Gastrocnemius medialis (tissue), 4 donors: ENCODE measurements at regions not wholly inside any gene's neighbourhood (a gene's known extent, or its start where the extent isn't known, plus 50 kb on each side); places are given as distances from the start of the nearest gene placed in this dataset.
A peak's percentile ranks its signal among the peaks of the same experiment; 100 is the strongest.

Experiments used
- ATAC-seq, 2 donors: fragments of 150-250 bp; one replicate each; pipeline ENCODE4 v1.9.1; 2016
- DNase-seq, 2 donors: peaks; one replicate each; pipeline ENCODE4 v3.0.0-alpha.2; 2019
- H3K27ac ChIP-seq, 4 donors: fragments of 200-600 bp; sonication (generic); 1 replicate in 1 of 4; 2 replicates in 3 of 4; pipeline ENCODE4 v1.5.1; 2016 to 2018; ENCODE audit warnings: mild to moderate bottlenecking in 2 of 4, moderate library complexity in 1 of 4
- H3K27me3 ChIP-seq, 3 donors: fragments of 200-600 bp; sonication (generic) in 2 of 3; 1 replicate in 1 of 3; 2 replicates in 2 of 3; pipeline versions ENCODE4 v1.5.1 to v1.6.0; 2016 to 2019; ENCODE audit warnings: mild to moderate bottlenecking in 1 of 3, moderate library complexity in 1 of 3
- H3K36me3 ChIP-seq, 2 donors: fragments of 200-600 bp; sonication (generic) in 1 of 2; one replicate each; pipeline ENCODE4 v1.5.1; 2017 to 2018
- H3K4me1 ChIP-seq, 2 donors: fragments of 200-600 bp; sonication (generic) in 1 of 2; one replicate each; pipeline ENCODE4 v1.5.1; 2016 to 2017; ENCODE audit warnings: mild to moderate bottlenecking in 2 of 2
- H3K4me3 ChIP-seq, 4 donors: fragments of 200-600 bp; sonication (generic) in 3 of 4; 1 replicate in 1 of 4; 2 replicates in 3 of 4; pipeline ENCODE4 v1.5.1; 2016 to 2019; ENCODE audit warnings: mild to moderate bottlenecking in 2 of 4
- H3K9me3 ChIP-seq, 3 donors: fragments of 200-600 bp; sonication (generic) in 2 of 3; 1 replicate in 1 of 3; 2 replicates in 2 of 3; pipeline ENCODE4 v1.5.1; 2016 to 2019
- CTCF ChIP-seq, 5 experiments: fragments of 450-650 bp in 3 of 5; fragments of 200-600 bp in 2 of 5; sonication (generic) in 2 of 5; IDR thresholded peaks in 4 of 5; conservative IDR thresholded peaks in 1 of 5; 1 replicate in 4 of 5; 2 replicates in 1 of 5; pipeline ENCODE4 v1.5.1; 2016 to 2019; ENCODE audit warnings: antibody characterized with exemption in 5 of 5, mild to moderate bottlenecking in 3 of 5, moderate library complexity in 3 of 5
- POLR2A ChIP-seq, 2 donors: fragments of 450-650 bp; IDR thresholded peaks; one replicate each; pipeline ENCODE4 v1.6.1; 2017; ENCODE audit warnings: antibody characterized with exemption in 2 of 2, mild to moderate bottlenecking in 2 of 2, moderate library complexity in 2 of 2
- in situ Hi-C, 4 donors: fragments of 200-750 bp; cut with MboI; loops; one replicate each; pipeline versions ENCODE4 v1.15.0 to v1.8.0; 2017; ENCODE audit warnings: low sequenced_read_pairs in 4 of 4
- intact Hi-C: fragments of 100-400 bp; cut with DNase I; formaldehyde crosslinking; loops from one replicate; pipeline ENCODE4 v1.15.1; 2023; ENCODE audit warnings: low total_unique reads

- peak overlapping the region in 1 of 4 donors; percentile 36 for H3K4me3 ChIP-seq
- peaks cover 45 to 47% of the 10 kb centered on the region in 2 donors for H3K4me1 ChIP-seq
- no peaks in the 10 kb centered on the region for H3K36me3 ChIP-seq
- in situ Hi-C loops (loop anchor here in 1 of 4 donors (25.0 kb wide), 1 partner anchor 88 kb away; no protein-coding TSS in a partner anchor), intact Hi-C loops (no loop called here)
- ATAC-seq (peak in 1 of 2 donors; percentile 2), DNase-seq (peak in 1 of 2 donors; percentile 23)
- no peaks in the 10 kb centered on the region for H3K27me3 ChIP-seq
- TF ChIP-seq CTCF (IDR thresholded peaks at IDR 0.05 in 4 of 5, conservative IDR thresholded peaks at IDR 0.05 in 1 of 5), result no peak
- no peak for TF ChIP-seq POLR2A (IDR thresholded peaks at IDR 0.05)
- peak overlapping the region; percentile 72 to 89 (median 82) for H3K27ac ChIP-seq
- no peaks in the 10 kb centered on the region for H3K9me3 ChIP-seq
These were observed 394.3 kb downstream of the GADD45G start for GRCh38 chr9:89999176-89999533.

- TF ChIP-seq POLR2A (IDR thresholded peaks at IDR 0.05) (no peak), CTCF (IDR thresholded peaks at IDR 0.05 in 4 of 5, conservative IDR thresholded peaks at IDR 0.05 in 1 of 5) (peak in 1 of 5 experiments; percentile 7)
- ATAC-seq (peak; percentile 94 to 96), DNase-seq (peak; percentile 82 to 89)
- H3K27ac ChIP-seq, result peak overlapping the region; percentile 72 to 89 (median 82)
- no peaks in the 10 kb centered on the region for H3K9me3 ChIP-seq
- H3K4me3 ChIP-seq, result peak overlapping the region in 3 of 4 donors; percentile 36 to 42 (median 41)
- in situ Hi-C loops (loop anchor here in 1 of 4 donors (25.0 kb wide), 1 partner anchor 88 kb away; no protein-coding TSS in a partner anchor), intact Hi-C loops (loop anchor here (2.0 to 10.0 kb wide), 4 partner anchors 57 to 397 kb away; no protein-coding TSS in a partner anchor)
- H3K36me3 ChIP-seq, result no peaks in the 10 kb centered on the region
- H3K27me3 ChIP-seq, result no peaks in the 10 kb centered on the region
- peaks cover 45 to 46% of the 10 kb centered on the region in 2 donors for H3K4me1 ChIP-seq
These were observed 394.9 kb downstream of the GADD45G start for GRCh38 chr9:89999534-90000370.

GRCh38 chr9:90000925-90001324, 396.1 kb downstream of the GADD45G start:
- in situ Hi-C loops, result no loop called here
- Histone ChIP-seq H3K27ac (peak overlapping the region; percentile 72 to 89 (median 82)), H3K4me3 (no peak overlapping the region), H3K9me3 (no peaks in the 10 kb centered on the region), H3K36me3 (no peaks in the 10 kb centered on the region), H3K27me3 (no peaks in the 10 kb centered on the region), H3K4me1 (peaks cover 45 to 46% of the 10 kb centered on the region in 2 donors)
- intact Hi-C loops, result loop anchor here (2.0 to 10.0 kb wide), 4 partner anchors 59 to 398 kb away; no protein-coding TSS in a partner anchor
- ATAC-seq, result no peak
- TF ChIP-seq CTCF (IDR thresholded peaks at IDR 0.05 in 4 of 5, conservative IDR thresholded peaks at IDR 0.05 in 1 of 5) (no peak), POLR2A (IDR thresholded peaks at IDR 0.05) (no peak)
- no peak for DNase-seq

- Histone ChIP-seq H3K4me1 (peaks cover 45 to 46% of the 10 kb centered on the region in 2 donors), H3K27me3 (no peaks in the 10 kb centered on the region), H3K36me3 (no peaks in the 10 kb centered on the region), H3K9me3 (no peaks in the 10 kb centered on the region), H3K4me3 (no peak overlapping the region), H3K27ac (peak overlapping the region; percentile 30 to 72 (median 68))
- ATAC-seq, result no peak
- intact Hi-C loops, result loop anchor here (2.0 to 10.0 kb wide), 4 partner anchors 59 to 399 kb away; no protein-coding TSS in a partner anchor
- in situ Hi-C loops, result no loop called here
- TF ChIP-seq POLR2A (IDR thresholded peaks at IDR 0.05) (no peak), CTCF (IDR thresholded peaks at IDR 0.05 in 4 of 5, conservative IDR thresholded peaks at IDR 0.05 in 1 of 5) (no peak)
- no peak for DNase-seq
These were observed 396.9 kb downstream of the GADD45G start for GRCh38 chr9:90001747-90002146.
